Smooth muscle cell (in vitro differentiated cells): ENCODE measurements at regions not wholly inside any gene's neighbourhood (a gene's known extent, or its start where the extent isn't known, plus 50 kb on each side); places are given as distances from the start of the nearest gene placed in this dataset.

Experiments
- DNase-seq: peaks from one replicate; lab custom pipeline; 2025; ENCODE audit not compliant: unreplicated experiment; lab: John Stamatoyannopoulos, UW
- H2AFZ ChIP-seq: fragments of 200-600 bp; sonication (generic); 2 replicates; pipeline ENCODE4 v1.6.0; 2016; ENCODE audit warnings: antibody characterized with exemption, low read depth, mild to moderate bottlenecking
- H3F3A ChIP-seq: fragments of 200-600 bp; sonication (generic); 2 replicates; pipeline ENCODE4 v1.6.0; 2017; ENCODE audit warnings: antibody characterized with exemption, low read depth
- H3K27ac ChIP-seq: fragments of 200-600 bp; sonication (generic); 2 replicates; pipeline ENCODE4 v1.5.1; 2016; ENCODE audit warnings: low read depth, mild to moderate bottlenecking
- H3K27me3 ChIP-seq: fragments of 200-600 bp; sonication (generic); 2 replicates; pipeline ENCODE4 v1.6.1; 2016; ENCODE audit warnings: low read depth, mild to moderate bottlenecking
- H3K36me3 ChIP-seq: fragments of 200-600 bp; sonication (generic); 2 replicates; pipeline ENCODE4 v1.5.1; 2016; ENCODE audit warnings: low read depth
- H3K4me1 ChIP-seq: fragments of 200-600 bp; sonication (generic); 2 replicates; pipeline ENCODE4 v1.5.1; 2016; ENCODE audit warnings: low read depth
- H3K4me2 ChIP-seq: fragments of 200-600 bp; sonication (generic); 2 replicates; pipeline ENCODE4 v1.6.0; 2016; ENCODE audit warnings: mild to moderate bottlenecking
- H3K4me3 ChIP-seq: fragments of 200-600 bp; sonication (generic); 2 replicates; pipeline ENCODE4 v1.5.1; 2016; ENCODE audit warnings: mild to moderate bottlenecking
- H3K79me2 ChIP-seq: fragments of 200-600 bp; sonication (generic); 2 replicates; pipeline ENCODE4 v1.6.0; 2016; ENCODE audit warnings: low read depth, mild to moderate bottlenecking
- H3K9ac ChIP-seq: fragments of 200-600 bp; sonication (generic); 2 replicates; pipeline ENCODE4 v1.6.0; 2016; ENCODE audit warnings: low read depth
- H3K9me3 ChIP-seq: fragments of 200-600 bp; sonication (generic); replicated peaks from 2 replicates; pipeline ENCODE4 v1.5.1; 2016; ENCODE audit warnings: low read depth
- H4K20me1 ChIP-seq: fragments of 200-600 bp; sonication (generic); 2 replicates; pipeline ENCODE4 v1.6.0; 2016; ENCODE audit warnings: low read depth
- WGBS: methylation state at CpG from one replicate; pipeline ENCODE4 v1.1.7; 2016; ENCODE audit warnings: low lambda C conversion rate; 5-methylcytosine and 5-hydroxymethylcytosine counted together
- TF ChIP-seq, protein P1 (sequence below): fragments of 200-600 bp; sonication (generic); IDR thresholded peaks from 2 replicates; pipeline ENCODE4 v1.5.1; 2017; ENCODE audit warnings: borderline replicate concordance, mild to moderate bottlenecking, antibody characterized with exemption; ENCODE audit not compliant: insufficient read depth, poor library complexity, severe bottlenecking

DNA sequence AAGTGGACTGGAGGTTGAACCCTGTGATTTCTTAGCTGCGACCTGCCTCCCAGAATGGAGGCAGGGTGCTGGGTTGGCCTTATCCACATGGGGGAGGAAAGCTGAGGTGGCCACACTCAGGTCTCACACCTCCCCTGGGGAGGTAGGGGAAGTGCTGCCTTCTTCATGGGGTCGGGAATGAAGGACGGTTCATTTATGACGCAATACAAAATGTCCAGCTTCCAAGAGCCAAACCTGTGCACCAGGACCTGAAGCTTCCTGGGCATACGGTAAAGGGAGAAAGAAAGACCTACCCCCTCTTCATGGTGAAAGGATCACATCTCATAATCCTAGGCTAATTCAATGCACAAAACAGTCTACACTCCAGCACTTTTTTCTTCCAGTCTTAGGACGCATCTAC, 150.6 kb upstream of the CDYL start:
- no peaks in the 10 kb centered on the region for H3F3A ChIP-seq
- no peaks in the 10 kb centered on the region for H4K20me1 ChIP-seq
- H3K4me2 ChIP-seq, result no peak overlapping the region
- H3K4me3 ChIP-seq, result no peak overlapping the region
- H3K27ac ChIP-seq, result no peak overlapping the region
- DNase-seq, result no peak
- no peaks in the 10 kb centered on the region for H3K36me3 ChIP-seq
- H3K9ac ChIP-seq, result no peak overlapping the region
- 97% methylated on average over 6 of the region's 6 CpGs for WGBS
- no peaks in the 10 kb centered on the region for H3K79me2 ChIP-seq
- TF ChIP-seq, protein P1, sequence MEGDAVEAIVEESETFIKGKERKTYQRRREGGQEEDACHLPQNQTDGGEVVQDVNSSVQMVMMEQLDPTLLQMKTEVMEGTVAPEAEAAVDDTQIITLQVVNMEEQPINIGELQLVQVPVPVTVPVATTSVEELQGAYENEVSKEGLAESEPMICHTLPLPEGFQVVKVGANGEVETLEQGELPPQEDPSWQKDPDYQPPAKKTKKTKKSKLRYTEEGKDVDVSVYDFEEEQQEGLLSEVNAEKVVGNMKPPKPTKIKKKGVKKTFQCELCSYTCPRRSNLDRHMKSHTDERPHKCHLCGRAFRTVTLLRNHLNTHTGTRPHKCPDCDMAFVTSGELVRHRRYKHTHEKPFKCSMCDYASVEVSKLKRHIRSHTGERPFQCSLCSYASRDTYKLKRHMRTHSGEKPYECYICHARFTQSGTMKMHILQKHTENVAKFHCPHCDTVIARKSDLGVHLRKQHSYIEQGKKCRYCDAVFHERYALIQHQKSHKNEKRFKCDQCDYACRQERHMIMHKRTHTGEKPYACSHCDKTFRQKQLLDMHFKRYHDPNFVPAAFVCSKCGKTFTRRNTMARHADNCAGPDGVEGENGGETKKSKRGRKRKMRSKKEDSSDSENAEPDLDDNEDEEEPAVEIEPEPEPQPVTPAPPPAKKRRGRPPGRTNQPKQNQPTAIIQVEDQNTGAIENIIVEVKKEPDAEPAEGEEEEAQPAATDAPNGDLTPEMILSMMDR, result no peak
- no peaks in the 10 kb centered on the region for H3K9me3 ChIP-seq
- no peaks in the 10 kb centered on the region for H3K27me3 ChIP-seq
- H2AFZ ChIP-seq, result no peak overlapping the region
- H3K4me1 ChIP-seq, result no peaks in the 10 kb centered on the region

DNA sequence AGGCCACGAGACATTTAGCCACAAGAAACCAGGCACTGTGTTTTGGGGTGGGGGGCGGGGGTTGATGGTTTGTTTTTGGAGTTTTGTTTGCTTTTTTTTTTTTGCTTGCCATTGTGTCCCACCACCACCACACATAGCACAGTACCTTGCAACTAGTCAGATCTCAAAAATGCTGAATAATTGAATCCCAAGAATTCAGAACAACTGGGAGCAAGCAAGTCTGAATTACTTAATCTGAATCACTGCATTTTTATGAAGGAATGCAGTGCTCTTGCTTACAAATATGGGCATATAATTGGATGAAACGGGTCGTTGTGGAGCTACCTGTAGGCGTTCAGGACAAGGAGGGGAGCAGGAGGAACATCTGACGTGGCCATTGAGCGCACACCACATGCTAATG, 151.5 kb upstream of the CDYL start:
- no peak for DNase-seq
- 95% methylated on average over 7 of the region's 7 CpGs for WGBS
- TF ChIP-seq, protein P1, result no peak

DNA sequence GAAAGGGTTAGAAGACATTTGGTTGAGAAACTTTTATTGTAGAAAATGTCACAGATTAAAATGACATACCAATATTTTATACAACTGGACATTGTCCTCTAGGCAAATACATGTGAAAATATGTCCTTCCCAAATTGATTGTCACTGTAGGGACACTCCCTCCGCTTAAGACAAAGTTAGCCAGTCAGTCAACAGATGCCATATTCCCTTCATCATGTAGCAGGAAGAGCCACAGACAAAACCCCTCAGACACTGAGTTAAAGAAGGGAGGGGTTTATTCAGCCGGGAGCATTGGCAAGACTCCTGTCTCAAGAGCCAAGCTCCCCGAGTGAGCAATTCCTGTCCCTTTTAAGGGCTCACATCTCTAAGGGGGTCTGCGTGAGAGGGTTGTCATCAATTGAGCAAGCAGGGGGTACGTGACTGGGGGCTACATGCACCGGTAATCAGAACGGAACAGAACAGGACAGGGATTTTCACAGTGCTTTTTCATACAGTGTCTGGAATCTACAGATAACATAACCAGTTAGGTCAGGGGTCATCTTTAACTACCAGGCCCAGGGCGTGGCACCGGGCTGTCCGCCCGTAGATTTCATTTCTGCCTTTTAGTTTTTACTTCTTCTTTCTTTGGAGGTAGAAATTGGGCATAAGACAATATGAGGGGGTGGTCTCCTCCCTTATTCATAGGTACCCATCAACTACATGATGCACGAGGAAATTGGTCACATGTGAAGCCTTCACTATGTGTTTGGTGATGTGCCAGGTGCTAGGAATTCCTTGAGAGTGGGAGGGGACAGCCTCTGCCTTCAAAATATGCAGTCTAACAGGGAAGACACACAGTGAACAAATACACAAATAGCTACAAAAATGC, 155.7 kb upstream of the CDYL start:
- H3K9me3 ChIP-seq, result no peaks in the 10 kb centered on the region
- no peaks in the 10 kb centered on the region for H4K20me1 ChIP-seq
- H2AFZ ChIP-seq, result no peak overlapping the region
- H3K4me1 ChIP-seq, result no peaks in the 10 kb centered on the region
- H3K4me3 ChIP-seq, result no peak overlapping the region
- H3F3A ChIP-seq, result no peaks in the 10 kb centered on the region
- H3K4me2 ChIP-seq, result no peak overlapping the region
- no peak overlapping the region for H3K27ac ChIP-seq
- DNase-seq, result no peak
- no peak overlapping the region for H3K9ac ChIP-seq
- TF ChIP-seq, protein P1, result no peak
- no peaks in the 10 kb centered on the region for H3K27me3 ChIP-seq
- H3K36me3 ChIP-seq, result no peaks in the 10 kb centered on the region
- WGBS, result 89% methylated on average over 12 of the region's 12 CpGs
- no peaks in the 10 kb centered on the region for H3K79me2 ChIP-seq

More for the DNA sequence above, 151.5 kb upstream of the CDYL start:
- Histone ChIP-seq H3K9me3 (no peaks in the 10 kb centered on the region), H3F3A (no peaks in the 10 kb centered on the region), H3K27ac (no peak overlapping the region), H2AFZ (no peak overlapping the region), H3K4me2 (no peak overlapping the region), H3K36me3 (no peaks in the 10 kb centered on the region), H3K9ac (no peak overlapping the region), H3K79me2 (no peaks in the 10 kb centered on the region), H3K27me3 (no peaks in the 10 kb centered on the region), H3K4me1 (no peaks in the 10 kb centered on the region), H3K4me3 (no peak overlapping the region), H4K20me1 (no peaks in the 10 kb centered on the region)

DNA sequence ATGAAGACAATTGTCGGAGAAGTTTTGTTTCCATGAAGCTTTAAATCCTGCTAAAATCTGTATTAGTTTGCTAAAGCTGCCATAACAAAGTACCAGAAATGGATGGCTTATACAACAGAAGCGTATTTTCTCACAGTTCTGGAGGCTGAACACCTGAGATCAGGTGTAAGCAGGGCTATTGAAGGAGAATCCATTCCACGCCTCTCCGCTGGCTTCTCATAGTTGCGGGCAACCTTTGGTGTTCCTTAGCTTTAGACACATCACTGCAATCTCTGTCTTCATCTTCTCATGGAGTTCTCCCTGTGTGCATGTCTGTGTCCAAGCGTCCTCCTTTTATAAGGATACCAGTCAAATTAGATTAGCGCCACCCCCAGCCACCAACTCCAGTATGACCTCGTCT, 159.9 kb upstream of the CDYL start:
- Histone ChIP-seq H3F3A (no peaks in the 10 kb centered on the region), H3K4me1 (no peaks in the 10 kb centered on the region), H3K36me3 (no peaks in the 10 kb centered on the region), H3K79me2 (no peaks in the 10 kb centered on the region), H3K4me3 (no peak overlapping the region), H3K27ac (no peak overlapping the region), H3K9me3 (no peaks in the 10 kb centered on the region), H3K27me3 (no peaks in the 10 kb centered on the region), H2AFZ (no peak overlapping the region), H3K9ac (no peak overlapping the region), H3K4me2 (no peak overlapping the region), H4K20me1 (no peaks in the 10 kb centered on the region)
- WGBS, result 92% methylated on average over 8 of the region's 8 CpGs
- TF ChIP-seq, protein P1, result no peak
- no peak for DNase-seq
